ENCODE measurements at regions not wholly inside any gene's neighbourhood (a gene's known extent, or its start where the extent isn't known, plus 50 kb on each side); places are given as distances from the start of the nearest gene placed in this dataset.

DNA sequence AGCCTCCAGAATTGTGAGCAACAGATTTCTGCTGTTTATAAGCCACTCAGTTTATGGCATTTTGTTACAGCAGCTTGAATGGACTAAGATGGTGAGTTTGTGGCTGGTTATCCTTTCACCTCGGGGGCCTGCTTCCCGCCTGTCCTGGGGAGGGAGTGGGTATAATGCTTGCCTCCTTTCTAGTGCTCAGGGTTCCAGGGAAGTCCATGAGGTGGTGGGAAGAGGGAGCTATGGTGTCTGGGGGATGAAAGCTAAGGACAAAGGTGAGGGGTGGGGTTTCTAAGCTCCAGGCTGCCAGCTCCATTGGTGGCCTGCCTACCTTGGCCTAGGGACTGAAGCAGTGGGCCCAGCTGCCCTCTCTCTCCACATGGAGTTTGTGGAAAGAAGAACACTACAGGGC is 50.2 kb upstream of the SDK2 start:
- DNase-seq (ENCODE audit: low spot score in 2 of 2), result no peak
- no peaks in the 10 kb centered on the region for H3K27me3 ChIP-seq
- TF ChIP-seq, protein P1, sequence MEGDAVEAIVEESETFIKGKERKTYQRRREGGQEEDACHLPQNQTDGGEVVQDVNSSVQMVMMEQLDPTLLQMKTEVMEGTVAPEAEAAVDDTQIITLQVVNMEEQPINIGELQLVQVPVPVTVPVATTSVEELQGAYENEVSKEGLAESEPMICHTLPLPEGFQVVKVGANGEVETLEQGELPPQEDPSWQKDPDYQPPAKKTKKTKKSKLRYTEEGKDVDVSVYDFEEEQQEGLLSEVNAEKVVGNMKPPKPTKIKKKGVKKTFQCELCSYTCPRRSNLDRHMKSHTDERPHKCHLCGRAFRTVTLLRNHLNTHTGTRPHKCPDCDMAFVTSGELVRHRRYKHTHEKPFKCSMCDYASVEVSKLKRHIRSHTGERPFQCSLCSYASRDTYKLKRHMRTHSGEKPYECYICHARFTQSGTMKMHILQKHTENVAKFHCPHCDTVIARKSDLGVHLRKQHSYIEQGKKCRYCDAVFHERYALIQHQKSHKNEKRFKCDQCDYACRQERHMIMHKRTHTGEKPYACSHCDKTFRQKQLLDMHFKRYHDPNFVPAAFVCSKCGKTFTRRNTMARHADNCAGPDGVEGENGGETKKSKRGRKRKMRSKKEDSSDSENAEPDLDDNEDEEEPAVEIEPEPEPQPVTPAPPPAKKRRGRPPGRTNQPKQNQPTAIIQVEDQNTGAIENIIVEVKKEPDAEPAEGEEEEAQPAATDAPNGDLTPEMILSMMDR (IDR thresholded peaks at IDR 0.05), result no peak

DNA sequence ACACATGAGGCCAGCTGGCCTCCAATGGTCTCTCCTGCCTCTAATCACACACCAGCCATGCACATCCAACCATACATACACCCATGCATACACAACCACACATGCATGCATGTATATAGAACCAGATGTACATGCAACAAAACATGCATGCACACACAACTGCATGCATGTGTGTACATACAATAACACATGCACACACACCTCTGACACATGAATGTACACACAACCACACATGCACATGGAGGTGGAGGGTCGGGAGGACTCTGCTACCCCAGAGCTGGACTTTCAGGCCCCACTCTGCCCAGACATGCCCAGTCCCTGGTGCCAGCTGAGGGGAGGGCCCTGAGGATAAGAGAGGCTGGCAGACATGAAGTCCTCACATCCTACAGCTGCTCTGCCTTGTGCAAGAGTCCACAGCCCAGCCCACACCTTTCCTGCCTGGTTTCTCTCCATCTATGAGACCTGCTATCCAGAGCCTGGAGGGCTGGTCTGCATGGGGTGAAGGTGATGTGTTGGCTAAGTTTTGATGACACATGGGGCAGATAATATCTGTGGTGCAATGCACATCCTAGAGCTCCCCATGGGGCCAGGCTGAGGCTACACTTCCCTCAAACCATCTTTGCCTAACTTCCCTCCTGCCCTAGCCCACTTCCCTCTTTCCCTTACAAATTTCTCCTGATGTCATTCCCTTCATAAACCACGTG is 50.9 kb upstream of the SDK2 start:
- no peaks in the 10 kb centered on the region for H3K27me3 ChIP-seq
- H3K36me3 ChIP-seq, result no peaks in the 10 kb centered on the region
- no peak for DNase-seq (ENCODE audit: low spot score in 2 of 2)
- intact Hi-C loops (cut with DNase I), result no loop called here
- TF ChIP-seq, protein P1 (IDR thresholded peaks at IDR 0.05), result no peak
- no peaks in the 10 kb centered on the region for H3K9me3 ChIP-seq
- H3K4me1 ChIP-seq, result no peaks in the 10 kb centered on the region
- H3K27ac ChIP-seq, result no peak overlapping the region
- no peak overlapping the region for H3K4me3 ChIP-seq

More for the DNA sequence above, 50.2 kb upstream of the SDK2 start:
- Histone ChIP-seq H3K4me1 (no peaks in the 10 kb centered on the region), H3K9me3 (no peaks in the 10 kb centered on the region), H3K4me3 (no peak overlapping the region), H3K27ac (no peak overlapping the region), H3K36me3 (no peaks in the 10 kb centered on the region)
- intact Hi-C loops (cut with DNase I), result no loop called here

GRCh38 chr17:73696251-73696650 is 52.0 kb upstream of the SDK2 start:
- TF ChIP-seq, protein P1 (IDR thresholded peaks at IDR 0.05), result no peak
- no peak overlapping the region for H3K4me3 ChIP-seq
- H3K4me1 ChIP-seq, result no peaks in the 10 kb centered on the region
- intact Hi-C loops (cut with DNase I), result no loop called here
- H3K27ac ChIP-seq, result no peak overlapping the region
- no peak for DNase-seq (ENCODE audit: low spot score in 2 of 2)
- no peaks in the 10 kb centered on the region for H3K9me3 ChIP-seq
- H3K36me3 ChIP-seq, result no peaks in the 10 kb centered on the region
- no peaks in the 10 kb centered on the region for H3K27me3 ChIP-seq

- intact Hi-C loops (cut with DNase I), result no loop called here
- Histone ChIP-seq H3K9me3 (no peaks in the 10 kb centered on the region), H3K4me3 (no peak overlapping the region), H3K36me3 (no peaks in the 10 kb centered on the region), H3K27ac (no peak overlapping the region), H3K27me3 (no peaks in the 10 kb centered on the region), H3K4me1 (no peaks in the 10 kb centered on the region)
- no peak for DNase-seq (ENCODE audit: low spot score in 2 of 2)
- TF ChIP-seq, protein P1 (IDR thresholded peaks at IDR 0.05), result no peak
Measured at GRCh38 chr17:73697872-73698271, 53.6 kb upstream of the SDK2 start.

DNA sequence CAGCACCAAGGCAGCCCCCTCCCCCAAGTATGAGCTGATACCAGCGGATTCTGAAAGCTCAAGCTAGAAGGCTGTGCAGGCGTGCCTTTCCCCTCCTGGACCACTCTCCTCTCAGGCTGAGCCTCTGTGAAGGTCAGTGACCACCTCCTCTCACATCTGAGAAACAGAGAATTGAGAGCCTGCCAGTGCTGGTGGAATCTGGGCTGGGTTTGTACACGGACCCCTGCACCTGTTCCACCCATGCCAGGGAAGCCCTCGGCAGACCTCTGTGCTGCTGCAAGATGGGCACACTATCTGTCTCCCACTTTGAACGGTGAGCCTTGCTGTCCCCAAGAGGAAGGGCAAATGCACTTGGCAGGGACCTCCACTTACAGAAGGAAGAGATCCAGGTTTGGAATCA is 54.7 kb upstream of the SDK2 start:
- no peaks in the 10 kb centered on the region for H3K9me3 ChIP-seq
- H3K4me1 ChIP-seq, result no peaks in the 10 kb centered on the region
- H3K4me3 ChIP-seq, result no peak overlapping the region
- H3K27ac ChIP-seq, result no peak overlapping the region
- TF ChIP-seq, protein P1 (IDR thresholded peaks at IDR 0.05), result no peak
- H3K36me3 ChIP-seq, result no peaks in the 10 kb centered on the region
- intact Hi-C loops (cut with DNase I), result no loop called here
- H3K27me3 ChIP-seq, result no peaks in the 10 kb centered on the region
- DNase-seq (ENCODE audit: low spot score in 2 of 2), result no peak

GRCh38 chr17:73701701-73702100 is 57.5 kb upstream of the SDK2 start:
- Histone ChIP-seq H3K36me3 (no peaks in the 10 kb centered on the region), H3K27me3 (no peaks in the 10 kb centered on the region), H3K4me3 (no peak overlapping the region), H3K9me3 (no peaks in the 10 kb centered on the region), H3K27ac (no peak overlapping the region), H3K4me1 (no peaks in the 10 kb centered on the region)
- TF ChIP-seq, protein P1 (IDR thresholded peaks at IDR 0.05), result no peak
- no peak for DNase-seq (ENCODE audit: low spot score in 2 of 2)
- intact Hi-C loops (cut with DNase I), result no loop called here
